SW480 (cell line): ENCODE measurements at regions not wholly inside any gene's neighbourhood (a gene's known extent, or its start where the extent isn't known, plus 50 kb on each side); places are given as distances from the start of the nearest gene placed in this dataset.
A peak's percentile ranks its signal among the peaks of the same experiment; 100 is the strongest.

ENCODE experiments used
- DNase-seq: peaks from one replicate; pipeline ENCODE4 v3.0.0-alpha.2; 2016; ENCODE audit warnings: low spot score

DNA sequence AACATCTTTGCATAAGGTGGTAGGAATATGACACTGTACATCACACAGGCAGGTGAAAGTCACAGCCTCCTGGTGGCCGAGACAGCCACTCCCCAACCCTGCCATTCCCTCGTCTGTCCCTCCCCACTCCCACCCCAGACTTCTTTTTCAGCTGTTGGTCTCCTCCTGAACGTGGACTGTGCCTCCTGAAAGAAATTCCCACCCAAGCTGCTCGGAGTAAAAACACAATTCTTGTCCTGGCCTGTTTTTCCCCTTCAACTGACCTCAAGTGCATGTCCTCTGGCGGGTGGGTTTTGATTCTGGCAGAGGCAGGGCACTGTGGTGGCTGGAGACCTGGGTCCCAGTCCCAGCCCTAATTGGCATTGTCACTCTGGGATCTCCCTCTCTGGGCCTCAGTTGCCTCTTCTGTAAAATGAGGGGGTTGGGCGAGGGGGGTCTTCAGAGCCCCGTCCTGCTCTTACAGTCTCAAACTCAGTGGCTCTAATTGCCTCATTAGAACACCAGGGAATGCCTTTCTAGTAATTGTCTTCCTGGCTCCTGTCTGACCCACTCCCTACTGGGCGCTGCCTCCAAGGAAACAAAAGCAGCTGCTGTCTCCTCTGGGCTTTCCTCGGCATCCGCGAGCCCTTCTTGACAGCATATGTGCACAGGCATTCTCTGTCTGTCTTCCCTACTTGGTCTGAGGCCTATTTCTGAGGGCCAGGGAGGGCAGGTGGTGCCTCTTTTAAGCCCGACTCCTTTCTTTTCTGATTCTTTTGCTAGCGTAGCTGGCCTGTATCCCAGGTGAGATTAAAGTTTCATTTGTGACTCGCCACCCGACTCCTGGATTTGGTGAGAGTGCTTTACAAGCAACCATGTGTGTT lies 186.6 kb upstream of the RMST start:
- no peak for DNase-seq

DNA sequence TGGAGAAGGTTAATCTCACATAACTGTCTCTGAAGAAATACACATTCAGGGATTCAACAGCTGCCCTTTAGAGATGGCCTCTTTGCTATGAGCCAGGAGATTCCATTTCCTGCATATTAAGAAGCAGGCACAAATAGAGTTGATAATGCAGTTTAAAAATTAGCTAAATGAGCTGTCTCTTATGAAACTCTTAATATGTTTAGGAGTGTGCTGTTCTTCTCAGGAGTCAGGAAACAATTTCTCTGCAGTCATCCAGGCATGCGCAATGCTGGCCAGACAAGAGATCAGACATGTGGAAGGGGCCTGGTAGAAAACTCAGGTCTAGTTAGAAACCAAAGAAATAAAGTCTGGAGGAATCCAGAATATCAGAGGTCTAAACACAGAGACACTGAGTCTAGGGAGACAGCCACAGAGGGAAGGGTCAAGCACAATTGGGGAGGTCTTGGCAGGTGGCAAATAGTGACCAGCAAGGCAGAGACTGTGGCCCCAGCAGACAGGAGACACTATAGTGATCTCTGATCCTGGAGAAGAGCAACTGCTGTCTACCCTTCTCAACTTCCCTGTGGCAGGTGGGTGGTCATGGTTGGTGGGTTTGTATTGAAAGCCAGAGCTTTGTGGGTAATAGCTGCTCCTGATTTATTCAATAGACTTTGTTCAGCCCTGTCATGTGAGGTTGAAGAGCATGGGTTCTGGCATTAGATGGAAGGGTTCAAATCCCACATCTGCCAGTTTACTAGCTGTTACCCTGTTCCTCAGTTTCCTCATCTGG lies 185.8 kb upstream of the RMST start:
- DNase-seq = no peak

DNA sequence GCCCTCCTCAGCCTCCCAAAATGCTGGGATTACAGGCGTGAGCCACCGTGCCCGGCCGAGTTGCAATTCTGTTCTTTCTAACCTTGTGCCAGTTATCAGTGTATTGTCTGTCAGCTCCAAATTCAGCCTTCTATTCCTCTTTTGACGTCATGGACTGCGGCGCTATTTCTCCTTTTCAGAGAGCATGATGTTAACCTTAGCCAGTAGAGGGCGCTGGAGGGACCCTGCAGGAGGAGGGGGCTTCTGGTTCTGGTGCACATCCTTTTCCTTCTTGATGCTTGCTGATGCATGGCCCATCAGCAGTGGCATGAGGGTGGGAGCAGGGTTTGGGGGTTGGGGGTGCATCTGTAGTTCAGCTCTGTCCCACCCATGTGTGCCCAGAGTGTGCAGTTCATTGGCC lies 179.3 kb upstream of the RMST start:
- no peak for DNase-seq

DNA sequence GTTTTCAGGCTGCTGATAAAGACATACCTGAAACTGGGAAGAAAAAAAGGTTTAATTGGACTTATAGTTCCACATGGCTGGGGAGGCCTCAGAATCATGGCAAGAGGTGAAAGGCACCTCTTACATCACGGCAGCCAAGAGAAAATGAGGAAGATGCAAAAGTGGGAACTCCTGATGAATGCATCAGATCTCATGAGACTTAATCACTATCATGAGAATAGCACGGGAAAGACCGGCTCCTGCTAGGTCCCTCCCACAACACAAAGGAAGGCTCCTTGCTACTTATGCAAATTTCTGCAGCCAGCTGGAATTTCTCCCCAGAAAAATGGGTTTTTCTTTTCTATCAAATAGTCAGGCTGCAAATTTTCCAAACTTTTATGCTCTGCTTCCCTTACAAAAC lies 174.1 kb upstream of the RMST start:
- DNase-seq = no peak

DNA sequence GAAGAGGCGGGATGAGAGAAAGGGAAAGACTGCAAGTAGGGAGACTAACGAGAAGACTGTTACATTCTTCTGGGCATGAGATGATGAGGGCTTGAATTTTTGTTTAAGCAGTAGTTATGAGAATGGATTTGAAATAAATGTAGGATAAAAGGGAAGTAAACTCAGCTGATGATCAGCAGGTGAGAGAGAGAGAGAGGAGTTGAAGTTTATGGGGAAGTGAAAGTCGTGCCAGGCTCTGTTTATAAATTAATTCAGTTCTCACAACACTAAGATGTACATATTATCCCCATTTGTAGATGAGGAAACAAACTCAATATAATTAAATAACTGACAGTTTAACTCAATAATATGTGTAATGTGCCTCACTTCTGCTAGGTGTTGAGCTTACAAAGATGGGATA lies 170.0 kb upstream of the RMST start:
- DNase-seq = no peak

DNA sequence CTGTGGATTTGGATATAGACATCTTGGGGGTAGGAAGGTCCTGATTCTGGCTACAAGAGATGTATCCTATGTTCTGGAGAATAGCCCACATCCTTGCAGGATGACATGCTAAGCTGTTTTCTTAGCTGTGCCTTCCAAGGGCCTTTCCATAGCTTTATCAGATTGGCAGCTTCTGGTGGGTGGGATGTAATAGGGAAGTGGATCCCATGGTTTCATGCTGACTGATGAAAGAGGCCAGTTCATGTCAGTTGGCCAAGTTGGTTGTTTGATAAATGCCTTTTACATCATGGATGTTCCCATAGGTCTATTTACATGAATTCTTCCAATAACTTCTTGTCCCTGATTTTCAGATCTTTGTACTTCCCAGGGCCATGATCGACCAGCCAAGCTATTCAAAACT lies 169.1 kb upstream of the RMST start:
- DNase-seq = no peak

DNA sequence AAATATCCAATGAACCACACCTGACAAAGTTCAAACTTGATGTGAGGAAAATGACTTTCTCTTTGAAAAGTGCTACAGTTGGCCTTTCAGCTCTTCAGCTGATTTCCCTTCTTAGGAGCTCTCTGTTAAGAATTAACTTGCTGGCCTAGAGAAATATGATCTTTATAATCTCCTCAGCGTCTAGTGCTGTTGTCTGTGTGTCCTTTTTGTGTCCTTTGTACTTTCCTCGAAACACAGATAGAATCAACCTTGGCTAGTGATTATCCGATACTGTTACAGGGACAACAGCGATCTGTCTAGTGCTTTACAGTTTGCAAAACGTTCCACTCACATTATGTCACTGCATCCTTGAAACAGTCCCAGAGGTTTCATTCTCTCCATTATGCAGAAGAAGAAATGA lies 162.8 kb upstream of the RMST start:
- DNase-seq = no peak

DNA sequence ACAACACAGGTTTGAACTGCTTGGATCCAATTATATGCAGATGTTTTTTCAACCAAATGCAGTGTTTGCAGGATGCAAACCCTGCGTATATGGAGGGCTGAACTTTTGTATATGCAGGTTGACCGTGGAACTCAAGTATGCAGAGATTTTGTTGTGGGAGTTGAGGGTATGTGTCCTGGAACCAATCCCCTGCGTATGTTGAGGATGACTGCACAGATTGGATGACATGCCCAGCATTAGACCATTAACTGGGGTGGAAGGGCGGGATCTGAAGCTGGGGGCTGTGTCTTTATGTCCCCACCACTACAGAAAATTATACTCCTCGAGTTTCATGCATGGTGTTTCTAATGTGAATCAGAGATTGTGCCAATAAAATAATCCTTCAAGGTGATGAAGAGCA lies 162.2 kb upstream of the RMST start:
- no peak for DNase-seq

DNA sequence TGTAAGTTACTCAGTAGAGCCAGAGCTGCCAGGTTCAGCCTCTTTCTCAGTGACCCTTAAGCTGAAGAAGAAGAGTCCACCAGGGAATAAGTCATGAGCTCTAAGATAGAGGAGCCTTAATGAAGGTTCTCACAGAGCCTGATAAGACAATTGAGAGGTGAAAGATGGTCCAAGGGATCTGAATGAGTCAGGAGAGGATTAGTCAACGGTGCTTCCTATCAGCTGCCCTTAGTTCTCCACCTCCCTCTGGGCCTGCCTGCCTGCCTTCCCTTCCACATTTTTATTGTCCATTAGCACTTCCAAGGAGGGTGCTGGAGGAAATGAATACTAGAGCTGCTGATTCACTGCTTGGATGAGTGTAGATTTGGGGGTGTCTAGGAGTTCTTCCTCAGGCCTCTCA lies 161.7 kb upstream of the RMST start:
- DNase-seq = no peak

DNA sequence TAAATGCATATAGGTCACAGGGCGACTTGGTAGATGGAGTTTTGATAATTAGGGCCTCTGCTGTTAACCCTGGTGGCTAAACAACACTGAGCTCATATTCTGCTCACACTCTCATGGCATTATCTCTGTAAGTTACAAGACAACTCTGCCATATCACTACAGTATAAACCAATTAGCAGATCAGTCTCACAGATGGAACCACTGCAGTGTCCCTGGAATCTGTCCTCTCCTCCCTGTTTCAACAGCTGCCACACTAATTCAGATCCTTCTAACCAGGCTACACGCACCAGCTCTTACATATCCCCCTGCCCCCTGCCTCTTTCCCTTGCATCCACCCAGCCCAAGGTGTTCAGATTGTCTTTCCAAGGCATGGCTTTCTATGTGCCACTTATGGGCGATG lies 161.0 kb upstream of the RMST start:
- DNase-seq = no peak

DNA sequence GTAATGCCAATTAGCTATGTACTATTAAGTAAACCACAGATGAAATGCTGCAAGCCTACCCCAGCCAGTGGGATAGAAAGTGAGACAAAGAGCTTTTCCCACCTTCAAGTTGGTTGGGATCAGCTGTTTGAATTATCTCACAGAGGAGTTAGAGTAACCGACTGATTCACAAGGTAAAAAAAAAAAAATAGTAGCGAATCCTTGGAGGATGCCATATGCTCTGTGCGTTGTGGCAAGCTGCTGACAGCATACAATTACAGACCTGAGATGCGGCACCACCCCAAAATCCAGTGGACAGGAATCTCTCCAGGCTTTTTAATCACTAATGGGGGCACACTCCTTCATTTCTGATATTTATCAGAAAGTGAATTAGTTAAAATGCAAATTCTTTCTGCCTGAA lies 157.0 kb upstream of the RMST start:
- no peak for DNase-seq

DNA sequence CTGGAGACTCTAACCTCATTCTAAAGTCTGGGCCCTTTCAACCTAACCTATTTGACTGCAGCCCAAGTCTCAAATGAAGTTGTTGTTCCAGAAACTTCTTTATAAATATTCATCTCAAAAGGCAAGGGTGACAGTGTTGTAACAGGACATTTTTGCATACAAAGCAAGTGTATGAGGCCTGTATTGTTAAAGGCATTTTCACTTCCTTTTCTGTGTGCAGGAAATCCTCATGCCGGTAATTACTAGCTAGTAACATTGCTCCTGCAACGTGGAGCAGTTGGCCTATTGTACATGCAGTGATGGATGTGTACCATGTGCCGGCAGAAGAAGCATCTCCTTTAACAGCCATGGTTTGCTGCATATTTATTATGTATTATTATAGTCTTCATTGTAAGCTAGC lies 156.5 kb upstream of the RMST start:
- DNase-seq = no peak

DNA sequence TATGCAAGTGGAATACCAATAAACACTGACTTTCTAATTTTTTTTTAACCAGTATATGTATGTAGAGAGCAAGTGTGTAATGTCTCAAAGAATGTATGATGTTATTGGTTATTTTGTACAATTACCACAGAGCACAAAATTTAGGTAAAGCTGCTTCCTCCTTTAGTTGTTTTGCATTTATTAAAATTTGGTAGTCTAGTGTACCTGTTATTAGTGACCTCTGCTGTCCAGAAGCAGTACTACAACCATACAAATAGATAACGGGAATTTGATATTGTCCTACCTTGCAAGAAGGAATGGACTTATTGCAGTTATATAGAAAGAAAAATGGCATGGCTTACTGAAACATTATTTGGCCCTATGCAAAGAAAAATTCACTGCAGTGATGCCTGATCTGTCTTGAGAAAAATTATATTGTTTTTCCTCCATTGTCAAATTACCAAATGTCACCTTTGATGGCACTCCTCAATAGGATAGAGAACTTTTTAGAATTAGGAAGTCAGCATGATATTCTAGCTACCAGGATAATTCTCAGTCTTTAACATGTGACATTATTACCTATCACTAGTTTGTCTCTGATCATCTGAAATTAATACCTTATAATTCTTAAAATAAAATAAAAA lies 153.9 kb upstream of the RMST start:
- DNase-seq = peak; percentile 38

DNA sequence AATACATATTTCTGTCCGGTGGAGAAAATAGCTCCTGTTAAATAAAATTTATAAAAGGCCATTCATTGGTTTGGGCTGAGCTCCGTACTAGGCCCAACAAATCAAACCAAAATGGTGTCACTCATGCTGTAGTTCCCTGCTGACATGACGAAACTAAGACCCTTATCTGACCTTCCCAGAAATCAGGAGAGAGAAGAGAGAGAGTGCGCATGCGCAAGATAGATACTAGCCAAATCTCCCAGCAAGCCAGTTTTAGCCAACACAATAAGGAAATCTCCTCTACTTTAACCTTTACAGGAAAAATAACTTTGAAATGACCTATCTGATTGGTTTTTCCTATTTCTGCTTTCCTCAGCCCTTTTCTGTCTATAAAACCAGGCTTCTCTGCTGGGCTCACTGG lies 152.7 kb upstream of the RMST start:
- no peak for DNase-seq

DNA sequence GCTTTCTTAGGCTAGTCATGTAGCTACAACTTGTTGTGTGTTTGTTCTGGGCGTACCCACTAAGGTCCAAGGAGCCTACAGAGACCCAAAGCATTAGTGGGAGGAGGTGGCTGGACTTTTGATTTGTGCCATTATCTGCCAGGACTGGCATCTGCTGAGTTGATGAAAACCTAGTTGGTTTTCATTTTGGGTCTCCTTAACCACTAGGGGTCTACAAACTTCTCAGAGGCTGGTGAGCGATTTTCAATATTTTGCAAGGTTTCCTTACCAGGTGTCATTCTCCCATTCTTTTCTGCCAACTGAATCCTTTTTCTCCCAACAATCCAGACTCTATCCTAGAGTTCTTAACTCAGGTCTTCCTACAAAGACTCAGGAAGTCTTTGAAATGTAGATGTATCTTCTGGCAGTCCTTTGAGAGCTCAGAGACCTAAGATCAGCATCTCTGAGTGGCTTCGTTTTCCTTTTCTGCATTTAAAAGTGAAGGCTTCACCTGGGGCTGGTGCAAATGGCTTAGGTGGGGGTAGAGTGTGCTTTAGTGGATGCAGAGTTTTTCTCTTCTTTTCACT lies 150.0 kb upstream of the RMST start:
- no peak for DNase-seq

DNA sequence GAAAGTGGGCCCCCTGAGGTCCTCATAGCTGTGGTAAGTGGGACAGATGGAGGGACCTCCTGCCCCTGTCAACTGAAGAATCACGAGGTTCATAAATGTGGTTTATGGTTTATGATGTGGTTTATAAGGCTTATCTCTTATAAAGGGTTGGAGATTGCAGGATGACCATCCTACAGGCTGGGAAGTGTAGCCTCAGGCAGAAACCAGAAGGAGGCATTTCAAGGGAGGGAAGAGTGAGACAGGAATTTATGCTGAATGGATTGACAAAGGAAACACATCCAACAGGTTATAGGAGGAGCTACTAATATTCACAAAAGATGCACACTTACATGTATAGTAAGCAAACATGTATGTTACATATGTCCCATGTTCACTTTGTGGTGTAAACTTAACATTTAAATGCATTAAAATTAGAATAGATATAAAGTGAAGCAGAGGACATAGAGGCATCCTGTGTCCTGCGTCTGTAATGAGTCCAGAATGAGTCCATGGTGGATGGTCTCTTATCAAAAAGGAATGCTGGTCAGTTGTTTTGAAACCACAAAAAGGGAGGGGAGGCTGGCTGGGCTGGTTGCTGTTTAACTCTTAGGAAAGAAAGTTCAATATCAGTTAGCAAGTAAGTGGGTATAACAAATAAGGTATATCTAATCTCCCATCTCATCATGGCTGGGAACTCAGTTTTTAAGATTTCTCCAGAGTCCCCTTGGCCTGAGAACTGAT lies 149.0 kb upstream of the RMST start:
- DNase-seq = peak; percentile 36

DNA sequence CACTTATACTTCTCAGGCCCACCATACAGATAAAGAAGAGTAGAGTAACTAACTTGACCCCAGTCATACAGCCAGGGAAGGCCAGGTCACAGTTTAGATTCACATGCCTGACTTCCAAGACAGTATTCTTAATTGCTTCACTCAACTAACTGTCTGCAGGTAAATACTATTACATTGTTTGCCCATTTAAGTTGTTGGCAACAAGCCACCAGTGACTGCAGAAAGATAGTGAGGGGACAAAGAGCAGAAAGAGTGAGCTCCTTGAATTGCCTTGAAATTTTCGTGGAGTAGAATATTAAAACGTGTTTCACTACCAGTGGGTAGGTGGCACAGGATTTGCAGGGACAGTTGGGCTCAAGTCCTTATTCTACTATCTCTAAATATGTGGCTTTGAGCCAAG lies 146.3 kb upstream of the RMST start:
- no peak for DNase-seq

DNA sequence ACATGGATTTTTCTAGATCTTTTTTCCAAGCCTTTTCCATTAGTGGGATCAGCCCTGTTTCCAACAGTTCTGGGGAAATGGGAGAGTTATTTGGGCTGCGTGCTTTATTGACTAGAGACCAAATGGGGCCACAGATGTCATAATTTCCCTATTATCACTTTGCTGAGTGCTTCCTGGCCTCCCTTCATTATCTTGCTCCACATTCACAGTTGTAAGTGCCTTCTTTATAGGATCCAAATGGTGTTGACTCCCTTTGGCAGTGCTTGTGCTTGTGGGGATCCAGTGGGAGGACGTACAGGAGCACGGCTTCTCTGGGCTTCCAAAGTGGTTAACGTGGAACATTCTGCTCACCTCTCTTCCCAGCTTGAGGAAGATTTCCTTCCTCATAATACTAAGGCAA lies 141.0 kb upstream of the RMST start:
- DNase-seq = no peak

DNA sequence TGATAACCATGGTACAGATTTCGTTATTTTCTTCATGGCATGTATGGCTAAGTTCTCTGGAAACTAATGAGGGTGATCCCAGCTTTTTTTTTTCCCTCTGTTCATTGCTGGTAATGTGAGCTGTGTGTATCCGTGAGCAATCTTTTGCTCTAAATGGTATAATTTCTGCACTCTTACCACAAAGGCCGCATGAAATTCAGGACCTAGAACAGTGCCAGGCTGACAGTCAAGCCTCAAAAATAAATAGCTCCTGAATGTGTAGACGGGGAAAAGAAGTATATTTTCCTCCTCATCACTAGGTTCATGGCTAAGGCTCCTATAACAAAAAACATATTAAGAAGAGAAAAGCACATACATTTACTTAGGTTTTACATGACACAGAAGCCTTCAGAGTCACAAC lies 140.2 kb upstream of the RMST start:
- DNase-seq = no peak

DNA sequence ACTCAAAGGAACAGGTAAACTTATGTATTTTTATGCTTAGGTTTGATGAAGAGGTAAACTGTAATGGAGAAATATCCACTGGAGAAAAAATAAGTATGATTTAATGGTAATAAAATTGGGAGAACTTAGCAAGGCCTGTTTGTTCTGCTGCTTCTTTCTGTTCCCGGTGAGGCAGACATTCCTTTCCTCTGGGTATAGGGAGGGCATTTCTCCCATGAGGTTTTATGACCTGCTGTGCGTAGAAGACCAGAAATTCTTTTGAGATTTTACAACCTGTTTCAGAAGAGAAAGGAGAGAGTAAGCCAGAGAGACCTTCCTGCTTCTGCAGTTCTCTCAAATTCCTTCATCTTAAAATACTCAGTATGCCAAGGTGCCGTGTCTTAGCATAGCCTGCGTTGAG lies 139.4 kb upstream of the RMST start:
- no peak for DNase-seq

DNA sequence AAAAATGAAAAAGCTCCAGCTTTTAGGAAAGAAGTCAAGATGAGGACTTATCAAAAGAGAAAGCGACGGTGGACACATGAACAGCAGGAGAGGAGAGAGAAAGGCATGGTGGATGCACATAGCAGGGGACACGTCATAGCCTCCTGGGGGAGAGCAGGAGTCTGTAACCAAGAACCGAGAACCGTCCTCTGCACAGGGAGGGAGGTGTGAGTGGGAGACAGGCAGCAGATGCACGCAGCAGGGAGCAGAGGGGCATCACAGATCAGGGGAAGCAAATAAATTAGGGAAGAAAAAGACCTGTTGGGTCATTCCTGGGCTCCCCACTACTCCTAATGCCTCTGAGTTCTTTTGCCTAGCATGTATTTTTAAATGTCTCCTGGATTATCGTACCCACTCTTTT lies 138.1 kb upstream of the RMST start:
- DNase-seq = no peak

DNA sequence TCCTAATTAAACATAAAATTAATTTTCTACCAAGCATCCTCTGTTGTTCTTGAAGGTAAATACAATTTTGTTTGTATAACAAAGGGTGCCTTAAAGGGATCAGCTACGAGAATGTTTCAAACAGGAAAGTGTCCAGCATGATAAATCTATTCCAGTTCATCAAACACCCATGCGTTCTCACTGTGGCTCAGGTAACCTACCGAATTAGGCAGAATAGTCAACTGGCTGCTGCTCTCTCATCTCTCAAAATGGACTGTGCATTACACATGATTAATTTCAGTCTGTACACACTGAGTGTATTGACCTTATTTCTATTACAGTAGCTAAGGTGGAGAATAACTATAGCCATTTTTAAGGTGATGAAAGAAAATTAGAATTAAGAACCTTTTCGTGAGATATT lies 127.5 kb upstream of the RMST start:
- DNase-seq = no peak
